ENCODE measurements at regions not wholly inside any gene's neighbourhood (a gene's known extent, or its start where the extent isn't known, plus 50 kb on each side); places are given as distances from the start of the nearest gene placed in this dataset.

- H3K36me3 ChIP-seq (ENCODE audit: low read depth) = no peaks in the 10 kb centered on the region
- no peak for TF ChIP-seq CTCF (IDR thresholded peaks at IDR 0.05)
- H3K9me3 ChIP-seq = no peaks in the 10 kb centered on the region
- peaks cover 4% of the 10 kb centered on the region for H3K4me1 ChIP-seq (ENCODE audit: low read depth)
- intact Hi-C loops (cut with DNase I, micrococcal nuclease) = no loop called here
- no peak overlapping the region for H3K4me3 ChIP-seq
- no peak for ATAC-seq
- DNase-seq = no peak
These were observed 127.4 kb downstream of the ZNF330 start for GRCh38 chr4:141348125-141348524.

GRCh38 chr4:141348573-141348972 lies 127.9 kb downstream of the ZNF330 start:
- TF ChIP-seq CTCF (IDR thresholded peaks at IDR 0.05) = no peak
- Histone ChIP-seq H3K9me3 (no peaks in the 10 kb centered on the region), H3K4me1 (ENCODE audit: low read depth) (peaks cover 4% of the 10 kb centered on the region), H3K36me3 (ENCODE audit: low read depth) (no peaks in the 10 kb centered on the region), H3K4me3 (no peak overlapping the region)
- intact Hi-C loops (cut with DNase I, micrococcal nuclease) = no loop called here
- ATAC-seq (no peak), DNase-seq (no peak)

- Histone ChIP-seq H3K4me1 (ENCODE audit: low read depth) (peaks cover 4% of the 10 kb centered on the region), H3K9me3 (no peaks in the 10 kb centered on the region), H3K36me3 (ENCODE audit: low read depth) (no peaks in the 10 kb centered on the region), H3K4me3 (no peak overlapping the region)
- no peak for DNase-seq
- no peak for ATAC-seq
- intact Hi-C loops (cut with DNase I, micrococcal nuclease) = no loop called here
- TF ChIP-seq CTCF (IDR thresholded peaks at IDR 0.05) = no peak
These were observed 128.5 kb downstream of the ZNF330 start for GRCh38 chr4:141349236-141349635.

- TF ChIP-seq CTCF (IDR thresholded peaks at IDR 0.05) = no peak
- Histone ChIP-seq H3K4me1 (ENCODE audit: low read depth) (peaks cover 4% of the 10 kb centered on the region), H3K36me3 (ENCODE audit: low read depth) (no peaks in the 10 kb centered on the region), H3K9me3 (no peaks in the 10 kb centered on the region), H3K4me3 (no peak overlapping the region)
- intact Hi-C loops (cut with DNase I, micrococcal nuclease) = loop anchor here in 1 of 2 donors (5.0 kb wide), 1 partner anchor 327 kb away; no protein-coding TSS in a partner anchor
- DNase-seq (peak; percentile 54 to 92 (median 72)), ATAC-seq (peak; percentile 97)
These were observed 129.6 kb downstream of the ZNF330 start for GRCh38 chr4:141350122-141350905.

GRCh38 chr4:141352331-141352730 lies 131.6 kb downstream of the ZNF330 start:
- ATAC-seq (no peak), DNase-seq (no peak)
- intact Hi-C loops (cut with DNase I, micrococcal nuclease) = loop anchor here in 1 of 2 donors (5.0 kb wide), 1 partner anchor 325 kb away; no protein-coding TSS in a partner anchor
- Histone ChIP-seq H3K9me3 (no peaks in the 10 kb centered on the region), H3K4me3 (no peak overlapping the region), H3K4me1 (ENCODE audit: low read depth) (peaks cover 4% of the 10 kb centered on the region), H3K36me3 (ENCODE audit: low read depth) (no peaks in the 10 kb centered on the region)
- TF ChIP-seq CTCF (IDR thresholded peaks at IDR 0.05) = no peak
